Body of pancreas (tissue), 4 donors: ENCODE measurements at regions not wholly inside any gene's neighbourhood (a gene's known extent, or its start where the extent isn't known, plus 50 kb on each side); places are given as distances from the start of the nearest gene placed in this dataset.

Source experiments
- ATAC-seq: fragments of 150-250 bp; one replicate; pipeline ENCODE4 v1.9.1; 2016
- DNase-seq, 4 donors: peaks; one replicate each; pipeline ENCODE4 v3.0.0-alpha.2; 2019
- H3K27ac ChIP-seq, 4 donors: fragments of 200-600 bp; sonication (generic); 1 replicate in 3 of 4; 2 replicates in 1 of 4; pipeline versions ENCODE4 v1.5.1 to v1.6.1; 2016 to 2019; ENCODE audit warnings: mild to moderate bottlenecking in 1 of 4, mixed read lengths in 1 of 4, moderate library complexity in 1 of 4
- H3K27me3 ChIP-seq, 2 donors: fragments of 200-600 bp; sonication (generic); one replicate each; pipeline ENCODE4 v1.6.0; 2016; ENCODE audit warnings: mild to moderate bottlenecking in 1 of 2
- H3K36me3 ChIP-seq, 2 donors: fragments of 200-600 bp; sonication (generic); replicated peaks in 1 of 2; 2 replicates each; pipeline ENCODE4 v1.5.1; 2016; ENCODE audit warnings: low read depth in 2 of 2; ENCODE audit not compliant: insufficient read depth in 1 of 2
- H3K4me1 ChIP-seq: fragments of 200-600 bp; sonication (generic); one replicate; pipeline ENCODE4 v1.6.0; 2016
- H3K4me3 ChIP-seq, 2 donors: fragments of 200-600 bp; sonication (generic); 1 replicate in 1 of 2; 2 replicates in 1 of 2; pipeline ENCODE4 v1.5.1; 2016 to 2019
- H3K9me3 ChIP-seq, 3 donors: fragments of 200-600 bp; sonication (generic); 1 replicate in 2 of 3; 2 replicates in 1 of 3; pipeline ENCODE4 v1.5.1; 2016
- CTCF ChIP-seq, 7 experiments: fragments of 450-650 bp in 4 of 7; fragments of 200-600 bp in 3 of 7; sonication (generic) in 3 of 7; IDR thresholded peaks; one replicate each; pipeline ENCODE4 v1.5.1; 2016 to 2019; ENCODE audit warnings: antibody characterized with exemption in 7 of 7
- POLR2A ChIP-seq, 3 donors: fragments of 450-650 bp; IDR thresholded peaks; one replicate each; pipeline ENCODE4 v1.6.1; 2016; ENCODE audit warnings: antibody characterized with exemption in 3 of 3, mild to moderate bottlenecking in 2 of 3
- WGBS, 2 donors: methylation state at CpG; one replicate each; pipeline ENCODE4 v1.1.5; 2017; 5-methylcytosine and 5-hydroxymethylcytosine counted together
- intact Hi-C: fragments of 100-400 bp; cut with DNase I; formaldehyde crosslinking; loops from one replicate; pipeline ENCODE4 v1.15.1; 2023

GRCh38 chr18:25880441-25880840, 210.0 kb downstream of the SS18 start:
- DNase-seq (no peak), ATAC-seq (no peak)
- Histone ChIP-seq H3K27me3 (no peaks in the 10 kb centered on the region), H3K4me1 (no peaks in the 10 kb centered on the region), H3K4me3 (no peak overlapping the region), H3K36me3 (no peaks in the 10 kb centered on the region), H3K9me3 (peaks cover 0 to 6% (median 0%) of the 10 kb centered on the region in 3 donors), H3K27ac (no peak overlapping the region)
- 78 to 82% methylated on average over 3 of the region's 3 CpGs for WGBS, 2 donors
- no peak for TF ChIP-seq POLR2A (IDR thresholded peaks at IDR 0.05)
- no peak for TF ChIP-seq CTCF (IDR thresholded peaks at IDR 0.05)
- intact Hi-C loops: no loop called here

- 10 to 11% methylated on average over 7 of the region's 7 CpGs for WGBS, 2 donors
- Histone ChIP-seq H3K4me1 (no peaks in the 10 kb centered on the region), H3K36me3 (no peaks in the 10 kb centered on the region), H3K9me3 (no peaks in the 10 kb centered on the region), H3K27ac (no peak overlapping the region), H3K4me3 (no peak overlapping the region), H3K27me3 (no peaks in the 10 kb centered on the region)
- ATAC-seq (no peak), DNase-seq (no peak)
- intact Hi-C loops: no loop called here
- TF ChIP-seq CTCF (IDR thresholded peaks at IDR 0.05): no peak
- TF ChIP-seq POLR2A (IDR thresholded peaks at IDR 0.05): no peak
Measured at GRCh38 chr18:25876330-25876948, 214.0 kb downstream of the SS18 start.

- no peaks in the 10 kb centered on the region for H3K4me1 ChIP-seq
- no peaks in the 10 kb centered on the region for H3K36me3 ChIP-seq
- no peaks in the 10 kb centered on the region for H3K27me3 ChIP-seq
- no peaks in the 10 kb centered on the region for H3K9me3 ChIP-seq
- DNase-seq (peak in 1 of 4 donors; percentile 14), ATAC-seq (no peak)
- intact Hi-C loops: no loop called here
- TF ChIP-seq POLR2A (IDR thresholded peaks at IDR 0.05): no peak
- TF ChIP-seq CTCF (IDR thresholded peaks at IDR 0.05): no peak
- no peak overlapping the region for H3K4me3 ChIP-seq
- 45 to 56% methylated on average over 7 of the region's 7 CpGs for WGBS, 2 donors
- no peak overlapping the region for H3K27ac ChIP-seq
Measured at GRCh38 chr18:25875551-25876240, 214.7 kb downstream of the SS18 start.

- DNase-seq: no peak
- Histone ChIP-seq H3K27ac (no peak overlapping the region), H3K4me3 (no peak overlapping the region), H3K9me3 (no peaks in the 10 kb centered on the region), H3K27me3 (no peaks in the 10 kb centered on the region), H3K4me1 (no peaks in the 10 kb centered on the region), H3K36me3 (no peaks in the 10 kb centered on the region)
- WGBS, 2 donors: 60 to 64% methylated on average over 3 of the region's 3 CpGs
- no peak for TF ChIP-seq POLR2A (IDR thresholded peaks at IDR 0.05)
- TF ChIP-seq CTCF (IDR thresholded peaks at IDR 0.05): no peak
- ATAC-seq: no peak
- intact Hi-C loops: no loop called here
Measured at GRCh38 chr18:25873833-25874232, 216.6 kb downstream of the SS18 start.

- Histone ChIP-seq H3K27ac (no peak overlapping the region), H3K4me1 (no peaks in the 10 kb centered on the region), H3K9me3 (no peaks in the 10 kb centered on the region), H3K36me3 (no peaks in the 10 kb centered on the region), H3K27me3 (no peaks in the 10 kb centered on the region), H3K4me3 (no peak overlapping the region)
- ATAC-seq: no peak
- TF ChIP-seq POLR2A (IDR thresholded peaks at IDR 0.05) (no peak), CTCF (IDR thresholded peaks at IDR 0.05) (no peak)
- WGBS, 2 donors: 69 to 87% methylated on average over 3 of the region's 3 CpGs
- no peak for DNase-seq
- intact Hi-C loops: no loop called here
Measured at GRCh38 chr18:25866331-25866730, 224.1 kb downstream of the SS18 start.
